Liver (tissue), 3 donors: ENCODE measurements at regions not wholly inside any gene's neighbourhood (a gene's known extent, or its start where the extent isn't known, plus 50 kb on each side); places are given as distances from the start of the nearest gene placed in this dataset.
"Not testable (repeated sequence)": the region's sequence is repeated elsewhere in the genome, so short reads cannot be mapped to it uniquely, and the experiment has no call there.

Experiments used
- ATF3 ChIP-seq: IDR thresholded peaks from 2 replicates; pipeline ENCODE4 v1.6.1; 2016; ENCODE audit warnings: antibody characterized with exemption
- CTCF ChIP-seq: fragments of 150-350 bp; IDR thresholded peaks from 2 replicates; pipeline ENCODE4 v1.5.1; 2017; ENCODE audit warnings: improper control_type of control experiment, low read depth, low read length; ENCODE audit not compliant: missing input control
- EGR1 ChIP-seq, 2 donors: IDR thresholded peaks; 2 replicates each; pipeline ENCODE4 v1.6.1; 2016 to 2018; ENCODE audit warnings: antibody characterized with exemption in 2 of 2, low read depth in 2 of 2
- FOXA1 ChIP-seq: IDR thresholded peaks from 2 replicates; pipeline ENCODE4 v1.6.1; 2016; ENCODE audit warnings: antibody characterized with exemption
- FOXA2 ChIP-seq: IDR thresholded peaks from 2 replicates; pipeline ENCODE4 v1.6.1; 2016; ENCODE audit warnings: antibody characterized with exemption
- GABPA ChIP-seq, 2 donors: IDR thresholded peaks in 1 of 2; conservative IDR thresholded peaks in 1 of 2; 2 replicates each; pipeline ENCODE4 v1.6.1; 2016; ENCODE audit warnings: antibody characterized with exemption in 2 of 2, mild to moderate bottlenecking in 1 of 2, moderate library complexity in 1 of 2
- HNF4G ChIP-seq: IDR thresholded peaks from 2 replicates; pipeline ENCODE4 v1.6.1; 2016; ENCODE audit warnings: antibody characterized with exemption
- JUND ChIP-seq, 2 donors: IDR thresholded peaks; 2 replicates each; pipeline ENCODE4 v1.6.1; 2016; ENCODE audit warnings: antibody characterized with exemption in 2 of 2
- RAD21 ChIP-seq, 2 donors: IDR thresholded peaks; 2 replicates each; pipeline ENCODE4 v1.6.1; 2016; ENCODE audit warnings: antibody characterized with exemption in 2 of 2, mild to moderate bottlenecking in 2 of 2
- REST ChIP-seq: IDR thresholded peaks from 2 replicates; pipeline ENCODE4 v1.6.1; 2016; ENCODE audit warnings: antibody characterized with exemption, mild to moderate bottlenecking
- RXRA ChIP-seq, 2 donors: IDR thresholded peaks; 2 replicates each; pipeline ENCODE4 v1.6.1; 2017 to 2018; ENCODE audit warnings: antibody characterized with exemption in 2 of 2, mild to moderate bottlenecking in 1 of 2
- SP1 ChIP-seq: IDR thresholded peaks from 2 replicates; pipeline ENCODE4 v1.6.1; 2018; ENCODE audit warnings: antibody characterized with exemption, mild to moderate bottlenecking
- TAF1 ChIP-seq: conservative IDR thresholded peaks from 2 replicates; pipeline ENCODE4 v1.6.1; 2016; ENCODE audit warnings: antibody characterized with exemption, mild to moderate bottlenecking
- YY1 ChIP-seq: IDR thresholded peaks from 2 replicates; pipeline ENCODE4 v1.6.1; 2016; ENCODE audit warnings: antibody characterized with exemption, mild to moderate bottlenecking
- donor health status: healthy.
- donor health status: healthy.

DNA sequence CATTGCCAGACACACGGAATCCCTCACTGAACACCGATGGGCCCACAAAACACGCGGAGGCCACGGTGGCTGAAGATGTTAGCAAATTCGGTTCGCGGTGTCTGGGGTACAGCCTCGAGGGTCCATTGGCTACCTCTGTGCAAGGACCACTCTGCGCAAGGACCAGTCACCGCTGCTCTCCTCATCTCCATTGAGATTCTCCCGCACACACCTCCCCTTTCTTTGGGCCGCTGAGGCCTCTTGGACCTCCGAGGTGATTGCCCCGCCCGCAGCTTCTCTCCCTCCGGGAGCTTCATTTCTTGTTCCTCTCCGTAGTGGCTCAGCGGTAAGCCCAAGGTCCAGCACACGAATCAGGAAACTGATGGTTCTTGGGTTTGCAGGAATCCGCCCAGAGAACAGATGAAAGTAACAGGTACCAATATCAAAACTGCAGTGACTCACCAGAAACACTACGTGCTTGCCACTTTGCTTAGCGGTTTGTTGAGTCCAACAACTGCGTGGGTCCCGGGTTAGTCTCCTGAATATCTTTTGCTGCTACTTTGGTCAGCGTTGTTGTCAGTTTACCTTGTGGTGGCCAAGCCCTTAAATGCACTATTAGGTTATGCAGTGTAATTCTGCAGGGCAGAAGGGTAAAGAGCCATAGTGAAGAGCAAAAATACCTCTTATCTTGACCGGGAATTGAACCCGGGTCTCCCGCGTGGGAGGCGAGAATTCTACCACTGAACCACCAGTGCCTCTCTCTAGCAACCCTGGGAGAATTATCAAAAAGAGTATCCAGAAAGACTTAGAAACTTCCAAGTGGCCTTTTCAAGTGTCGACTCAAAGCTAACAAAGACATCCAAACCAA, 126.8 kb downstream of the PPIAL4A start:
- not testable (repeated sequence) for TF ChIP-seq CTCF; GABPA (IDR thresholded peaks at IDR 0.05 in 1 of 2, conservative IDR thresholded peaks at IDR 0.05 in 1 of 2); JUND (IDR thresholded peaks at IDR 0.05); SP1; RAD21 (IDR thresholded peaks at IDR 0.05); TAF1; REST; YY1; HNF4G; FOXA2; EGR1 (IDR thresholded peaks at IDR 0.05; ENCODE audit: low read depth in 2 of 2); FOXA1
- TF ChIP-seq RXRA (IDR thresholded peaks at IDR 0.05), result peak in 1 of 2 donors; percentile 6
- TF ChIP-seq ATF3, result peak; percentile 97
